Upper lobe of left lung (tissue), 6 donors: ENCODE measurements at regions not wholly inside any gene's neighbourhood (a gene's known extent, or its start where the extent isn't known, plus 50 kb on each side); places are given as distances from the start of the nearest gene placed in this dataset.

Source experiments
- ATAC-seq, 2 donors: fragments of 200-7000 bp; cut with Tn5 transposase; one replicate each; pipeline ENCODE4 v1.9.1; 2022; ENCODE audit warnings: mild to moderate bottlenecking in 2 of 2, moderate library complexity in 2 of 2; ENCODE audit not compliant: low FRiP score in 2 of 2
- DNase-seq, 2 donors: peaks; one replicate each; pipeline ENCODE4 v3.0.0-alpha.2; 2019 to 2020
- H3K27ac ChIP-seq, 4 donors: fragments of 200-600 bp; sonication (generic); one replicate each; pipeline ENCODE4 v1.5.1; 2016 to 2019
- H3K27me3 ChIP-seq, 4 donors: fragments of 200-600 bp; sonication (generic); one replicate each; pipeline ENCODE4 v1.5.1; 2017 to 2019
- H3K36me3 ChIP-seq, 4 donors: fragments of 200-600 bp; sonication (generic); one replicate each; pipeline ENCODE4 v1.5.1; 2016 to 2019
- H3K4me1 ChIP-seq, 4 donors: fragments of 200-600 bp; sonication (generic); one replicate each; pipeline ENCODE4 v1.5.1; 2018 to 2019
- H3K4me3 ChIP-seq, 4 donors: fragments of 200-600 bp; sonication (generic); one replicate each; pipeline ENCODE4 v1.5.1; 2017 to 2019; ENCODE audit warnings: mild to moderate bottlenecking in 2 of 4, moderate library complexity in 1 of 4
- H3K9me3 ChIP-seq, 4 donors: fragments of 200-600 bp; sonication (generic); one replicate each; pipeline ENCODE4 v1.5.1; 2018 to 2019
- CTCF ChIP-seq, 6 experiments: fragments of 450-650 bp in 4 of 6; fragments of 200-600 bp in 2 of 6; sonication (generic) in 2 of 6; IDR thresholded peaks; one replicate each; pipeline ENCODE4 v1.5.1; 2016 to 2019; ENCODE audit warnings: antibody characterized with exemption in 6 of 6
- EP300 ChIP-seq, 4 donors: sonication (generic); formaldehyde crosslinking; IDR thresholded peaks; one replicate each; pipeline ENCODE4 v1.5.1; 2017; ENCODE audit warnings: antibody characterized with exemption in 4 of 4, control low read depth in 2 of 4
- POLR2A ChIP-seq, 4 donors: fragments of 450-650 bp; IDR thresholded peaks; one replicate each; pipeline ENCODE4 v1.5.1; 2016 to 2017; ENCODE audit warnings: antibody characterized with exemption in 4 of 4, mild to moderate bottlenecking in 2 of 4
- POLR2AphosphoS5 ChIP-seq, 2 donors: sonication (generic); formaldehyde crosslinking; IDR thresholded peaks; one replicate each; pipeline ENCODE4 v1.5.1; 2017; ENCODE audit warnings: antibody characterized with exemption in 2 of 2
- WGBS, 2 donors: methylation state at CpG; one replicate each; pipeline ENCODE4 v1.1.5; 2017 to 2018; 5-methylcytosine and 5-hydroxymethylcytosine counted together
- donor health status: DM: no; HTN: no; CAD: no; lungs with moderate emphysema.
- donor health status: DM: no; HTN: yes; CAD: no; lungs with severe emphysema.

GRCh38 chr20:60906555-60906954, 345.5 kb upstream of the CDH4 start:
- ATAC-seq (no peak), DNase-seq (no peak)
- Histone ChIP-seq H3K4me1 (no peaks in the 10 kb centered on the region), H3K27me3 (no peaks in the 10 kb centered on the region), H3K4me3 (no peak overlapping the region), H3K36me3 (no peaks in the 10 kb centered on the region), H3K27ac (no peak overlapping the region), H3K9me3 (peaks cover 0 to 10% (median 1%) of the 10 kb centered on the region in 4 donors)
- TF ChIP-seq EP300 (IDR thresholded peaks at IDR 0.05) (no peak), CTCF (IDR thresholded peaks at IDR 0.05) (no peak), POLR2A (IDR thresholded peaks at IDR 0.05) (no peak)
- 88 to 92% methylated on average over 4 of the region's 4 CpGs for WGBS, 2 donors

GRCh38 chr20:60913298-60913697, 338.8 kb upstream of the CDH4 start:
- H3K4me1 ChIP-seq, result no peaks in the 10 kb centered on the region
- H3K4me3 ChIP-seq, result no peak overlapping the region
- H3K36me3 ChIP-seq, result no peaks in the 10 kb centered on the region
- TF ChIP-seq POLR2A (IDR thresholded peaks at IDR 0.05), result no peak
- TF ChIP-seq POLR2AphosphoS5 (IDR thresholded peaks at IDR 0.05), result no peak
- no peak for TF ChIP-seq CTCF (IDR thresholded peaks at IDR 0.05)
- TF ChIP-seq EP300 (IDR thresholded peaks at IDR 0.05), result no peak
- H3K27me3 ChIP-seq, result no peaks in the 10 kb centered on the region
- ATAC-seq (no peak), DNase-seq (no peak)
- H3K9me3 ChIP-seq, result no peaks in the 10 kb centered on the region
- WGBS, 2 donors, result 55 to 63% methylated on average over 4 of the region's 4 CpGs
- no peak overlapping the region for H3K27ac ChIP-seq

GRCh38 chr20:60921022-60921622, 330.9 kb upstream of the CDH4 start:
- H3K36me3 ChIP-seq, result no peaks in the 10 kb centered on the region
- no peak overlapping the region for H3K4me3 ChIP-seq
- TF ChIP-seq CTCF (IDR thresholded peaks at IDR 0.05) (no peak), POLR2AphosphoS5 (IDR thresholded peaks at IDR 0.05) (no peak), EP300 (IDR thresholded peaks at IDR 0.05) (no peak), POLR2A (IDR thresholded peaks at IDR 0.05) (no peak)
- H3K4me1 ChIP-seq, result no peaks in the 10 kb centered on the region
- H3K27ac ChIP-seq, result no peak overlapping the region
- DNase-seq (no peak), ATAC-seq (no peak)
- 54% methylated on average over 7 of the region's 7 CpGs for WGBS, 2 donors
- no peaks in the 10 kb centered on the region for H3K27me3 ChIP-seq
- H3K9me3 ChIP-seq, result no peaks in the 10 kb centered on the region

- Histone ChIP-seq H3K4me1 (peaks cover 0 to 4% (median 0%) of the 10 kb centered on the region in 4 donors), H3K9me3 (no peaks in the 10 kb centered on the region), H3K27ac (no peak overlapping the region), H3K36me3 (no peaks in the 10 kb centered on the region), H3K27me3 (no peaks in the 10 kb centered on the region), H3K4me3 (no peak overlapping the region)
- no peak for ATAC-seq
- 70 to 72% methylated on average over 4 of the region's 4 CpGs for WGBS, 2 donors
- no peak for DNase-seq
- no peak for TF ChIP-seq EP300 (IDR thresholded peaks at IDR 0.05)
- no peak for TF ChIP-seq POLR2A (IDR thresholded peaks at IDR 0.05)
Measured at GRCh38 chr20:60926831-60927230, 325.2 kb upstream of the CDH4 start.

- Histone ChIP-seq H3K27me3 (no peaks in the 10 kb centered on the region), H3K4me1 (peaks cover 0 to 4% (median 0%) of the 10 kb centered on the region in 4 donors), H3K36me3 (no peaks in the 10 kb centered on the region), H3K27ac (no peak overlapping the region), H3K9me3 (no peaks in the 10 kb centered on the region), H3K4me3 (no peak overlapping the region)
- DNase-seq (no peak), ATAC-seq (no peak)
- 83 to 88% methylated on average over 1 of the region's 1 CpG for WGBS, 2 donors
- no peak for TF ChIP-seq POLR2A (IDR thresholded peaks at IDR 0.05)
- TF ChIP-seq CTCF (IDR thresholded peaks at IDR 0.05), result no peak
- no peak for TF ChIP-seq EP300 (IDR thresholded peaks at IDR 0.05)
- TF ChIP-seq POLR2AphosphoS5 (IDR thresholded peaks at IDR 0.05), result no peak
Measured at GRCh38 chr20:60928341-60928740, 323.7 kb upstream of the CDH4 start.
